Left kidney (tissue), 1 donor: ENCODE measurements at regions not wholly inside any gene's neighbourhood (a gene's known extent, or its start where the extent isn't known, plus 50 kb on each side); places are given as distances from the start of the nearest gene placed in this dataset.
A peak's percentile ranks its signal among the peaks of the same experiment; 100 is the strongest.

Experiments
- DNase-seq: peaks from one replicate; pipeline ENCODE4 v3.0.0-alpha.2; 2013

DNA sequence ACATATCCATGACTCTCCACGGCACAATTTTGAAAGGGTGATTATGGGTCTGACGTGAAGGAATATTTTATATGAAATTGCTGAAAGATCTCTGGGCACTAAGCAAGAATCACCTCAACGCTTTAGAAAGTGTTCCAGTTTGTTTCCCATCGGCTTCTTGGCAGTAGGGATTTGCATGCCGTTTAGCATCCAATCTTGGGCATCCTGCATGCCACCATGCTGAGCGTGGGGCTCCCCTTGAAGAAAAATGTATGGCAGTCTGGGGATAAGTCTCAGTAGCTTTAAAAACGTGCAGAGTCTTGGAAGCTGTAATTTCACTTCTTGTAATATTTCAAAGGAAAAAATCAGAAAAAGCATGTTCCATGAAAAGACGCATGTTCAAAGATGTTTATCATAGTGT lies 151.7 kb downstream of the DMRT2 start:
- no peak for DNase-seq

DNA sequence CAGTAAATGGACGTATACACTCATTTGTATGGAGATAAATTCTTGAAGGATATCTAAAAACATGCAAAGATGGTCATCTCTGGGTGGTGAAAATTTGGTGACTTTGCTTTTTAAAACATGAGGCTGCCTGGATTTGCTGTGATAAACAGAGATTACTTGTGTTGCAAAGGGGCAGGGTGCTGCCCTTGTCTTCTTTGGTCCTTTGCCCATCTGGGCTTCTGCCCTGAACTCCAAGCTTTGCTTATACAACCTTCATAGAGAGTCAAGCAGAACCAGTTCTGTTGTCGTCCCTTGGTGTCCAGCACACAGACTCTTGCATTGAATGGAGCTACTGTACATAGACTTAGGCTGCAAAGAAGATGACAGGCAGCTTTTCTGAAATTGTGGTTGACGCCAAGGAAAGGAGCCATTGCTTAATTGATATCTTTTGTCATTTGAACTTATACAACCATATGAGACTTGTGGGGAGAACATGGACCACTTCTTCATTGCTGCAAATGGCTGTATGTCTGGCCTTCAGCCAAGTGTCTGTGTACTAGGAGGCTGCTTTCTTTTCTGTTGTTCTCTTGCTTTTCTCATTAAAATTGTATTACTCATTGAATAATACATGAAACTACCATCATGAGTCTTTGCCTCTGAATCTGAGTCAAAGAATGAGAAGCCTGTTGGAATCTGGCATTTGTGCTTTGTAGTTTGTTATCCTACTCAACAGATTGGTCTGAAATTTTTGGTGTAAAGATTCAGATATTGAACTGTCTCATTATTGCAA lies 152.5 kb downstream of the DMRT2 start:
- no peak for DNase-seq

DNA sequence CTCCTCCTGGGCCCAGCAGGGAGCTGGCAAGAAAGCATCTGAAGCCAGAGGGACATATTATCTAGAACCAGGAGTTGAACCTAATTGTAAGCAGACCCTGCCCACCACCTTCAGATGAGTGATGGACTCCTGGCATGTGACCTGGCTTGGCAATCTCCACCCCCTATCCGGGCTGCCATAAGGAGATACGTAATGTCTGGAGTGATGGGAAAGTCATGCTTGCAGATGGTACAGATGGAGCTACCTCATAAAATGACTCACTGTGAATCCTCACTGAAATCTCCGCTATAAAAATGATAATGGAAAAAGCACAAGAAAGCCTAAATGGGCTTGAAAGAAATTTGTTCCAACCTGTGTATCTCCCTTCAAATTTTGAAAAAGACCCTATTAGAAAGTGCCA lies 157.5 kb downstream of the DMRT2 start:
- no peak for DNase-seq

DNA sequence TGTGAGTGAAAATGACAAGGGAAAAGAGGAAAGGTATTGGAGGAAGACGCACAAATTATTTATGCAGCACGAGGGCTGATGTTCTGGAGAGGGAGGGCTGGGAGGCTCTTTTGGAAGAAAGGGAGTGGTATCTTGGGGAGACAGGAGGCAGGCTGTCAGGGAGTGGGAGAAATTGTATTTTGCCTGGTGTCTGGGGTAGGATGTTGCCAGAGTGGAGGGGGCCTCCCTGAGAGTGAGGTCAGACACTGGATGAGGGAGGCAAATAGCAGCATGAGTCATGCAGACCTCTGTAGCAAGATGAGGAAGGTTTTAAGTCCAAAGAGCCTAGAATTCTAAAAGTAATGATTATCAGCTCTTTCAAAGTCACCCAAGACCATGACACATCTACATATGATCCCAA lies 158.0 kb downstream of the DMRT2 start:
- no peak for DNase-seq

GRCh38 chr9:1210954-1211353 lies 160.8 kb downstream of the DMRT2 start:
- DNase-seq: no peak

GRCh38 chr9:1216532-1216931 lies 166.4 kb downstream of the DMRT2 start:
- DNase-seq: no peak

DNA sequence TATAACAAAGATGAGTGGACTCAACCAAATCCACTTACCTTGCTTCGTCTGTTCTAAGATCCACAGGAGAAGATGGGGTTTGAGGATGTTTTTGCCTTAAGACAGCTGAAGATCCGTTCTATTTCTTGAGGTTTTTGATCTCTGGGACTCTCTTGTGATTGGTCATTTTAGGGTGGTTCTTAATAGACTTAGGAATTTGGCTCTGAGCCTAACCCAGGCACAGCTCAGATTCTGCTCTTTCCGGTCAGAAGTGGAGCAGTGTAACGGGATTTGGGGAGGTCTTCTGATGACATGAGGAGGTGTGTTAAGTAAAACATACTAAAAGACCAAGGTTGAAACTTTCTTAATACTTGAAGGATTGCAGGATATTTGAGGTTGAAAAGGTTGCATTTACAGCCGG lies 166.9 kb downstream of the DMRT2 start:
- DNase-seq: no peak

GRCh38 chr9:1219284-1219683 lies 169.1 kb downstream of the DMRT2 start:
- DNase-seq: no peak

GRCh38 chr9:1221298-1221697 lies 171.1 kb downstream of the DMRT2 start:
- DNase-seq: no peak

GRCh38 chr9:1222511-1222910 lies 172.4 kb downstream of the DMRT2 start:
- DNase-seq: no peak

DNA sequence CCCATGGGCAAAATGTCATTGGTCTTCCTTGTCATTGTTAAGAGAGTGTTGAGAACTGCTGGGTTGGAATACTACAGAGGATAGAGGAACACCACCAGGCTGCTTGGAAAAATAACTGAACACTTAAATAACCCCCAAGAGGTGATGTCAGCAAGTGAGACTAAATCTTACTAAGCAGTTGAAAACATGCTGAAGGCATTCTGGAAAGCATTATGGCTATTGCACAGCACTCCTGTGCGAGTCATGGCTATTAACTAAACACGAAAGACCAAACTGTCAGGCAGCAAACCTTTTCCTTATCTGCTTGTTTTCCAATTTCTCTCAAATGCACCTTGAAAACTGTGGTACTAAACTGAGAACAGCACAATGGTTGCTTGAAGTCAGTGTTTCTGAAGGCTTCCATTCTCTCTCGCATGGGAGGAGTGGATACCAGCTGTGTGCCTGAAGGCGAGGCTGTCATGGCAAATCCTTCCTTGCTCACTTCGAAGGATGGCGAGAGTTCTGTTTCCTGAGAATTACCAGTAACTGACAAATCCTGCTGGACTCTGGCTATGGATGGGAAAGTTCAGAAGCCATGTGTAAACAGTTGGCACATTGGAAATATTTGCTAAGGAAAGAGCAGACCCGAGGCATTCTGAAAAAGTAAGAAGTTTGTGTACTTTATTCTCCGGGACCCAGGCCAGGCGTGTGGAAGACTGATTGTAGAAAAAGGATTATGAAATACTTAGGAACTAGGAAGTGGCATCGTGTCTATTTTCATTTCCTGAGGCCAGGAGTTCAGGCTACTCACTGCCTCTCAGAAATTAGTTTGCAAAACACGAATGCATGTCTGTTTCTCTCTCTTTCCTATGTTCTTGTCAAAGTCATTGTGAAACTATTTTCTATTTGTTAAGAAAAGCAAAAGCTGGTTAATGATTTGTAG lies 182.1 kb downstream of the DMRT2 start:
- no peak for DNase-seq

GRCh38 chr9:1233568-1233967 lies 183.4 kb downstream of the DMRT2 start:
- no peak for DNase-seq

- DNase-seq: no peak
Observed at GRCh38 chr9:1235650-1236049, 185.5 kb downstream of the DMRT2 start.

GRCh38 chr9:1236061-1236460 lies 185.9 kb downstream of the DMRT2 start:
- peak; percentile 11 for DNase-seq

- no peak for DNase-seq
Observed at GRCh38 chr9:1238407-1238806, 188.2 kb downstream of the DMRT2 start.

- no peak for DNase-seq
Observed at GRCh38 chr9:1248743-1249142, 198.6 kb downstream of the DMRT2 start.

DNA sequence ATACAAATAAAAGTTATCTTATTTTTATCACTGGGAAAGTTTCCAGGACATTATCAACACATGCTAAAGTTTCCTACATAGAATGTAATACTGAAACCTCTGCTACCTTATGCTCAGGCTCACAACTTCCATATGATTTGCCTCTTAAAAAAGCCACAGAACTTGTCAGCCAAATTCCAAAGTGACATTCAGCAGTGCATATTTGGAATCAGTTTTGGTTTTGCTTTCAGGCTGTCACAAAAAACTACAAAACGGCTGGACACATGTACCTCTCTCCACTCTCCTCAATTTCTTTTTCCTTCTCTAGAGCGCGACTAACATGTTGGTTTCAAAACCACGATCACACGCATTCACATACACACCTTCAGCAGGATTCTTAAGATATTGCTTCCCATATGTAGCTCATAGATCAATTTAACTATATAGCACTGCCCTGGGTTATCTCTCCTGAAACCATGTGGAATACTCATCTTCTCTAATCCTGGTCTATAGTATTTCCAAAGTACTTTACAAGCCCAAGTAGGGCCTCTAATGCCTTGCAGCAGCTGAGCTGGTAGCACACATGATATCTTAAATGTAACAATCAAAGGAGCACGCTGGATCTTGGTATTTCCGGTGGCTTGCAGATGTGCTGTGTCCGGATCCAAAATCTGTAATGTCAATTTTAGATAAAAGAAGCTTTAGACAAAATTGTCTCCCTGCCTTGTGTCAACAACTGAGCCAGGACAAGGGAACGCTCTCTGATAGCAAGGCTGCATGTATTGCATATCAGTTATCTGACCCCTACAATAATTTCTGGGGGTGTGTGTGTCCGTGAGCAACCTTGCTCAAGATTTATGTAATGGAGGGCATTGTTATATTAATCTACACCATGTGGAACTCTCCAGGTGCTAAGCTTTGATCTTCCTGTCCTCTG lies 203.2 kb downstream of the DMRT2 start:
- DNase-seq: no peak

DNA sequence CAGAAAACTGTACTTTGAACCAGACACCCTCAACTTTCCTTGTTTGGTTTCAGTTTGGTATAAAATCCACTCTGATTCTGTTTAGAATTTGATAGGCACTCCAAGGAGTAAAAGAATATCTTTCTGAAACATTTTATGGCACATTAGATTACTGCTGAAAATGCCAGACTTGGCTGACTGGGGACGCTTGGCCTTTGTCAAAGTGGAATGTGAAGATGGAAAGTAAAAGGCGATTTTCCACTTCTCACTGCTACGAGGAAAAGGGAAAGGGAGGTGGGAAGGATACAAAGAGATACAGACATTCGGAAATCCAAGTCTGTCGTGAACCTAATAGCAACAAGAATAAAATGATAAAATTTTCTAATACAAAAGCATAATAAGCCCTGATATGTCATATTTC lies 203.9 kb downstream of the DMRT2 start:
- no peak for DNase-seq

- no peak for DNase-seq
Observed at GRCh38 chr9:1256178-1256577, 206.0 kb downstream of the DMRT2 start.

- no peak for DNase-seq
Observed at GRCh38 chr9:1261266-1261665, 211.1 kb downstream of the DMRT2 start.

GRCh38 chr9:1261879-1262766 lies 212.0 kb downstream of the DMRT2 start:
- DNase-seq: no peak
